ENCODE measurements at regions not wholly inside any gene's neighbourhood (a gene's known extent, or its start where the extent isn't known, plus 50 kb on each side); places are given as distances from the start of the nearest gene placed in this dataset.
"Not testable (repeated sequence)": the region's sequence is repeated elsewhere in the genome, so short reads cannot be mapped to it uniquely, and the experiment has no call there.

GRCh38 chr5:96493219-96493790 is 60.3 kb upstream of the PCSK1 start:
- Histone ChIP-seq H3K4me2 (no peak overlapping the region), H3K79me2 (ENCODE audit: insufficient read depth, low read depth) (no peaks in the 10 kb centered on the region), H3K27me3 (ENCODE audit: insufficient read depth, low read depth) (no peaks in the 10 kb centered on the region), H3K9ac (no peak overlapping the region), H4K20me1 (ENCODE audit: insufficient read depth) (no peaks in the 10 kb centered on the region), H3K27ac (no peak overlapping the region), H2AFZ (ENCODE audit: low read depth) (no peak overlapping the region), H3K4me1 (ENCODE audit: low read depth, poor library complexity, severe bottlenecking) (no peaks in the 10 kb centered on the region), H3K36me3 (ENCODE audit: insufficient read depth) (no peaks in the 10 kb centered on the region), H3K4me3 (IDR thresholded peaks at IDR 0.05; ENCODE audit: insufficient read depth, low read depth, low read length) (no peak overlapping the region)
- TF ChIP-seq CTCF (conservative IDR thresholded peaks at IDR 0.05; ENCODE audit: low read depth, low read length), result no peak

GRCh38 chr5:96495412-96495811 is 62.4 kb upstream of the PCSK1 start:
- not testable (repeated sequence) for H3K79me2 ChIP-seq (ENCODE audit: insufficient read depth, low read depth); H3K36me3 ChIP-seq (ENCODE audit: insufficient read depth); H3K27ac ChIP-seq; H4K20me1 ChIP-seq (ENCODE audit: insufficient read depth); H3K9ac ChIP-seq; H3K4me1 ChIP-seq (ENCODE audit: low read depth, poor library complexity, severe bottlenecking); H3K27me3 ChIP-seq (ENCODE audit: insufficient read depth, low read depth); H2AFZ ChIP-seq (ENCODE audit: low read depth); H3K4me2 ChIP-seq; H3K4me3 ChIP-seq (IDR thresholded peaks at IDR 0.05; ENCODE audit: insufficient read depth, low read depth, low read length)

- not testable (repeated sequence) for H3K27me3 ChIP-seq (ENCODE audit: insufficient read depth, low read depth); H3K4me2 ChIP-seq; H3K4me3 ChIP-seq (IDR thresholded peaks at IDR 0.05; ENCODE audit: insufficient read depth, low read depth, low read length); H3K27ac ChIP-seq; H2AFZ ChIP-seq (ENCODE audit: low read depth); H3K36me3 ChIP-seq (ENCODE audit: insufficient read depth); H4K20me1 ChIP-seq (ENCODE audit: insufficient read depth); H3K79me2 ChIP-seq (ENCODE audit: insufficient read depth, low read depth); H3K9ac ChIP-seq; H3K4me1 ChIP-seq (ENCODE audit: low read depth, poor library complexity, severe bottlenecking)
Observed at GRCh38 chr5:96497027-96497426, 64.0 kb upstream of the PCSK1 start.

GRCh38 chr5:96499753-96500345 is 66.8 kb upstream of the PCSK1 start:
- H3K4me3 ChIP-seq (IDR thresholded peaks at IDR 0.05; ENCODE audit: insufficient read depth, low read depth, low read length), result no peak overlapping the region
- H3K4me2 ChIP-seq, result no peak overlapping the region
- H3K27ac ChIP-seq, result no peak overlapping the region
- H3K4me1 ChIP-seq (ENCODE audit: low read depth, poor library complexity, severe bottlenecking), result no peaks in the 10 kb centered on the region
- H3K9ac ChIP-seq, result no peak overlapping the region
- no peak overlapping the region for H2AFZ ChIP-seq (ENCODE audit: low read depth)
- no peaks in the 10 kb centered on the region for H3K27me3 ChIP-seq (ENCODE audit: insufficient read depth, low read depth)
- no peaks in the 10 kb centered on the region for H3K36me3 ChIP-seq (ENCODE audit: insufficient read depth)
- H4K20me1 ChIP-seq (ENCODE audit: insufficient read depth), result no peaks in the 10 kb centered on the region
- H3K79me2 ChIP-seq (ENCODE audit: insufficient read depth, low read depth), result no peaks in the 10 kb centered on the region
- no peak for TF ChIP-seq CTCF (conservative IDR thresholded peaks at IDR 0.05; ENCODE audit: low read depth, low read length)

- no peaks in the 10 kb centered on the region for H3K4me1 ChIP-seq (ENCODE audit: low read depth, poor library complexity, severe bottlenecking)
- no peaks in the 10 kb centered on the region for H4K20me1 ChIP-seq (ENCODE audit: insufficient read depth)
- no peaks in the 10 kb centered on the region for H3K27me3 ChIP-seq (ENCODE audit: insufficient read depth, low read depth)
- H3K79me2 ChIP-seq (ENCODE audit: insufficient read depth, low read depth), result no peaks in the 10 kb centered on the region
- H3K27ac ChIP-seq, result no peak overlapping the region
- H3K9ac ChIP-seq, result no peak overlapping the region
- no peak for TF ChIP-seq CTCF (conservative IDR thresholded peaks at IDR 0.05; ENCODE audit: low read depth, low read length)
- no peak overlapping the region for H3K4me2 ChIP-seq
- H3K36me3 ChIP-seq (ENCODE audit: insufficient read depth), result no peaks in the 10 kb centered on the region
- H2AFZ ChIP-seq (ENCODE audit: low read depth), result no peak overlapping the region
- H3K4me3 ChIP-seq (IDR thresholded peaks at IDR 0.05; ENCODE audit: insufficient read depth, low read depth, low read length), result no peak overlapping the region
Observed at GRCh38 chr5:96501991-96502646, 69.1 kb upstream of the PCSK1 start.

All from KMS-11 (cell line).